Islet of Langerhans (tissue), 1 donor: ENCODE measurements at regions not wholly inside any gene's neighbourhood (a gene's known extent, or its start where the extent isn't known, plus 50 kb on each side); places are given as distances from the start of the nearest gene placed in this dataset.

Source experiments
- FAIRE-seq: peaks from one replicate; lab custom pipeline; 2011; peaks lifted over from hg19 to GRCh38; lab: Jason Lieb, UNC

DNA sequence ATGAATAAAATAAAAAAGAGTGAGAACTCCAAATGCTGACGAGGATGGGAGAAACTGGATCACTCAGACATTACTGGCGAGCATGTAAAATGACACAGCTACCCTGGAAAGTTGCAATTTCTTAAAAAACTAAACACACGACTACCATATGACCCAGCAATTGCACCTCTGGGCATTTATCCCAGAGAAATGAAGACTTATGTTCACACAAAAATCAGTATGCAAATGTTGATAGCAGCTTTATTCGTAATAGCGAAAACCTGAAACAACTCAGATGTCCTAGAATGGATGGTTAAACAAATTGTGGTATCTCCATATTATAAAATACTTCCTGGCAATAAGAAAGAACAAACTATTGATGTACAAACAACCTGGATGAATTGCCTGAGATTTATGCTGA lies 357.2 kb upstream of the ASIC2 start:
- FAIRE-seq, result no peak

DNA sequence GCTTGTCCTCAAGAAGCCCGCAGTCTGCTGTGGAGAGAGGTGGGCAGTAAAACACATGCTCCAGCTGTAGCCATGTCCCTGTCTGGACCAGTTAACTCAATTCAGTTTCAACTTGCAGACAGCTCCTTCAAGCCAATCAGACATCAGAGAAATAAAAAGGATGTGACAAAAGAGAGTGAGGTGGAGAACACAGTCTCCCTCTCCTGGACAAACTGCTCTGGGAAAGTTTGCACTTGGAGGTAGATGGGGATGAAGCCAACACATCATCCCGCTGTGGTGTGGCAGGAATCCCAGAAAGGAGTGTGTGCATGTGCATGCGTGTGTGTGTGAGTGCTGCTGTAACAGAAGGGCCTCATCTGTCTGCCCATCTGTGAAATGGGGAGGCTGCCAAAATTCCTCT lies 358.6 kb upstream of the ASIC2 start:
- no peak for FAIRE-seq

DNA sequence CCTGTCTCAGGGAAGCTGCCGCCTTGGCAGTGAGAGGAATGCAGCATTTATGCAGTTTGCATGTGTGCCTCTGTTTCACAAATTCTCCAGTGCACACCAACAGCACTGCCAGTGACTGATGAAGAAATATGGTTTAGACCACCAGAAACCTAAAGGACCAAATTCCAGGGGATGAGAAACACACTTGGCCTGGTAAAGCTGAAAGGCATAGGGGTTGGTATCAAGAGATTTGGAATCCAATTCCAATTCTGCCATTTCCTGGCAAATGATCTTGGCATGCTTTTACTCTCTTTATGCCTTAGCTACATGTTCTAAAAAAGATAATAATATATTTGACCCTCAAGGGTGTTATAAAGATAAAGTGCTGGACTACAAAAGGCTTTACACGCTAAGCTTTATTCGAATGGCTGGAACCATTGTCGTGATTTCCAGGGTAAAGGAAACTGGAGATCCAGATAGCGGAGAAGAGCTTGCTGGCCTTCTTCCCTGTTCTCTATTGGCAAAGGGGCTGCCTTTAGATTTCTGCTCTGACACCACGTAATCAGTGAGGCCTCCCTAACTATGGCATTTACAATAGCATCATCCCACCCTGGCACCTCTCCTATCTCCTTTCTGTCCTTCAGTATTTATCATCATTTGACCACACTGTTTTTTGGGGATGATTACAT lies 359.8 kb upstream of the ASIC2 start:
- no peak for FAIRE-seq

GRCh38 chr17:33653399-33653788 lies 360.3 kb upstream of the ASIC2 start:
- no peak for FAIRE-seq

- no peak for FAIRE-seq
These were observed 364.1 kb upstream of the ASIC2 start for GRCh38 chr17:33657181-33657580.

DNA sequence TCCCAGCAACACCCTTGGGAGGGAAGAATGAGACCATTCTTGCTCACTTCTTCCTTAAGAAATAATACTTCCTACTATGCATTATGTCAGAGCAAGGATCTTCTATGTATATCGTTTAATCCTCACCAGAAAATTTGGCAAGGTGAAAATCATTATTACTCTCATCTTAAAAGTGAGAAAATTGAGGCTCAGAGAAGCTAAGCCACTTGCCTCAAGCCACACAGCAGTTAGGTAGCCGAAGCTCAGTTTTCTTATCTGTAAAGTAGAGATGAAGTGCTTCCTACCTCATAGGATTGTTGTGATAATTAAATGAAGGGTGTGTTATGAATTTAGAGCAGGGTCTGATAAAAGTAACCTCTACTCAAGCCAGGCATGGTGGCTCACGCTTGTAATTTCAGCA lies 368.9 kb upstream of the ASIC2 start:
- no peak for FAIRE-seq

DNA sequence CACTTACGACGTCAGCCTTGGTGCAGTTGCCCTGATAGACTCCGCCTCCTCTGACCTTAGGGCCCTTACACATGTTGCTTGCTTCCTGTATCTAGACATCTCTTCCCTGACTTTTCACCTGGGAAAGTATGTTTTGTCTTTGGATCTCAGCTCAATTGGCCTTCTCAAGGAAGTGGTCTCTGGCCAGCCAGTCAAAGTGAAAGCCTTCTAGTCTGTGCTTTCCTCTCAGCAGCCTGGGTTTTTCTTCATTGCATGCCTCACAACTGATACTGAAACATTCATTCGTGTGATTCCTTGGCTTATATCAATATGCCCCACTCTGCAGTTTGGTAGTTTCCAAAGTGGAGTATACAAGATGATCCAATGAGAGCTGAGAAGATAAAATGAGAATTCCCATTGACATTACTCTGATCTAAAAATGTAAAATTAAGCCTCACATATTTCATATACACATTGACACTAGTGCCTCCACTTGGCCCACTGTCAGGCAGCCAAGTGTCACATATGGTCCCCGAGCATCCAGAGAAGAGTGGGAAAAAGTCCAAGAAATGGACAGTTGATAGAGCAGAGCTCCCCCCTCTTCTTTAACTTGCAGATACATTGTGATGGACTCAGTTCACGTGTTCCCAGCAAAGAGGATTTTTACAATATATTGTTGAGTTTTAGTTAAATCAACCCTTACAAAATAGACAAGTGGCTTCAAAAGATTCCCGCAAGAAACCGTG lies 371.2 kb upstream of the ASIC2 start:
- no peak for FAIRE-seq

DNA sequence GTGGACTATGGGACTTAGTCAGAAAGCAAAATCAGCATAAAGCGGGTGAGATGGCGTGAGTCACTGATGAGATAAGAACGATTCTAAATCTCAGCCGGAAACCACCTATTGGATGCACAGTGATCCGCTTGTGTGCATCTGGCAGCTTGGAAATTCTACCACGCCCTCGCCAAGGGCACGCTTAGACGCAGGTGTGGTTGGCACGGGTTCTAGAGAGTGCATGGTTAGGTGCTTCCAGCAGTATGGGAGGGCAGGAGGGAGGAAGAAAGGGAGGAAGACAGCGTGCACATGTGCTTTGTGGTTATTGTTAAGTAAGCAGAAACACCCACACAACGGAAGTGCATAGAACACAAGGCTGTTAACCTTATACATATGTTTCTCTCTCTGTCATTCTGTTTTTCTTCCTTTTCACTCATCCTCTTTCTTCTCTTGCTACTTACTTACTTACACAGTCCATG lies 374.0 kb upstream of the ASIC2 start:
- FAIRE-seq, result no peak

GRCh38 chr17:33667671-33668070 lies 374.6 kb upstream of the ASIC2 start:
- no peak for FAIRE-seq

GRCh38 chr17:33668516-33668915 lies 375.4 kb upstream of the ASIC2 start:
- no peak for FAIRE-seq

DNA sequence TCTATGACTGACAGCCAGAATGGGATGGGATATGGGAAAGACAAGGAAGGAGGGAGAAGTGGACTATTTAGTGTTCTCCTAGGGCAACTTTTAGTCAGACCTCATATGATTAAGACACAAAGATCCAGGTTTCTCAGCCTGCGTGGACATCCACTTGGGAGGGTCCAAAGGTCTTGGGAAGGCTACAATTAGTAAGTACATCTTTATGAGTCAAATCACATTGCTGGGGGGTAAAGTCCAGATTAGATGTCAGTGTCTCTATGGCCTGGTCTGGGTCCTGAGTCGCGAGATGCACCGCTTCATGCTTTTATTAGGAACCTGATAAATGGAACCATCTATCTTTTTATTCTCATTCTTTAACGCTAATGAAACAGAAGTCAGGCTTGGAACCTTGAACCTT lies 378.4 kb upstream of the ASIC2 start:
- FAIRE-seq, result no peak

- FAIRE-seq, result peak; percentile 61
These were observed 381.6 kb upstream of the ASIC2 start for GRCh38 chr17:33674685-33675084.

DNA sequence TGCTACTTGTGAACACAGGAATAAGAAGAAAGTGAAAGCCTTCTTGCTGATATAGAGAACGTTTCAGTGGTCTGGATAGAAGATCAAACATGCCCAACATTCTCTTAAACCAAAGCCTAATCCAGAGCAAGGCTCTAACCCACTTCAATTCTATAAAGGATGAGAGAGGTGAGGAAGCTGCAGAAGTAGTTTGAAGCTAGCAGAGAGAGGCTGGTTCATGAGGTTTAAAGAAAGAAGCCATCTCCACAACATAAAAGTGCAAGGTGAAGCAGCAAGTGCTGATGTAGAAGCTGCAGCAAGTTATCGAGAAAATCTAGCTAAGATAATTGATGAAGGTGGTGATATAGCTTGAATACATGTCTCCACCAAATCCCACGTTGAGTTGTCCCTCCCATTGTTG lies 383.3 kb upstream of the ASIC2 start:
- FAIRE-seq, result no peak

GRCh38 chr17:33679595-33679994 lies 386.5 kb upstream of the ASIC2 start:
- no peak for FAIRE-seq

GRCh38 chr17:33680472-33680871 lies 387.4 kb upstream of the ASIC2 start:
- no peak for FAIRE-seq

GRCh38 chr17:33682599-33682998 lies 389.5 kb upstream of the ASIC2 start:
- FAIRE-seq, result no peak

GRCh38 chr17:33684735-33685134 lies 391.6 kb upstream of the ASIC2 start:
- no peak for FAIRE-seq

DNA sequence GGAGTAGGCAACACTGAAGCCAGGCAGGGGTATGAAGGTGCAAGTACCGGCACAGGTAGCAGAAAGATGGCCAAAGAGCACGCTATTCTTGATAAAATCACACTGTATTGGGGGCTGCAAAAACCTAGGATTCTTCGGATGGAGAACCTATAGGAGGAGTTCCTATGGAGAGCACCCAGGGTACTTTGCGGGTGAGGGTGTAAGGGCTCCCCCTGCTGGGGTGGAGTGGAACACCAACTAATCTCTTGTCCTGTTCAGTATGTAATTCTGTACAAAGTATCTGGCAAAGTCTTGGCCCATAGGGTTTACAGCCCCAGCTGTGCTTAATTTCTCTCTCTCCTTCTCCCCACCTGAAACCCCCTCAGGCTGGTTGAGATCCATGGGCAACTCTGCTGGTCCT lies 393.1 kb upstream of the ASIC2 start:
- FAIRE-seq, result no peak

DNA sequence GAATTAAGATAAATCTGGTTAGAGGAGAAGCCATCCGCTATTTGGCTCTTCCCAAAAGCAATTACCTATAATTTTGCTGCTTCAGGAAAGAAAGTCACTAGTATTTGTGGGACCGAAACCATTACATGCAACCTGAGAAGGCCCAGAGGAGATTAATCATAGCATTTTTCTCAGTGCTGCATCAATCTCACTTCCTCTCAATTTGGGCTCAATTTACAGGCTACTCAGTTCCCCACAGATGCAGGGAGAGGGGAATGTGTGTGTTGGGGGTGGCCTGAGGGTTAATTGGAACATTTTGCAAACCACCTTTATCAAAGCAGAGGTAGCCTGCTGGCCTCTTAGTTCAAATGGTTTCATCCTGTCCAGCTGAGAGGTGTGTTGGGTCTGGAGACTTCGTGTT lies 394.7 kb upstream of the ASIC2 start:
- FAIRE-seq, result no peak

DNA sequence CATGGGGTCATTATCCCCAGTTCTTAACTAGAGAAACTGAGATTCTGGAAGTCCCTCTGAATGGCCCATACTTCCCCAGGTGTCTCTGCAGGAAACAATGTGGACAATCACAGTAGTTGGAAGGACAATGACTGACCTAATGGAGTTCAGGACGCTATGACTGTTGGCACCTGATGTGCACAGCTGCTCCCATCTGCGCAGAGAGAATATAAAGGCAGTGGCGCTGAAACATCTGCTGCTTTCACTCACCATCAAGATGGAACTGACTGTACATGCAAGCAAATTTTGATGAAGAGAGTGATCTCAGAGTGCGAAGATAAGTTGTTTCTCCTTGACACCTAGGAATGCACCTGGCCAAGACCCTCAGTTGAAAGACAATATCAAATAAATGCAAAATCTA lies 395.7 kb upstream of the ASIC2 start:
- no peak for FAIRE-seq

DNA sequence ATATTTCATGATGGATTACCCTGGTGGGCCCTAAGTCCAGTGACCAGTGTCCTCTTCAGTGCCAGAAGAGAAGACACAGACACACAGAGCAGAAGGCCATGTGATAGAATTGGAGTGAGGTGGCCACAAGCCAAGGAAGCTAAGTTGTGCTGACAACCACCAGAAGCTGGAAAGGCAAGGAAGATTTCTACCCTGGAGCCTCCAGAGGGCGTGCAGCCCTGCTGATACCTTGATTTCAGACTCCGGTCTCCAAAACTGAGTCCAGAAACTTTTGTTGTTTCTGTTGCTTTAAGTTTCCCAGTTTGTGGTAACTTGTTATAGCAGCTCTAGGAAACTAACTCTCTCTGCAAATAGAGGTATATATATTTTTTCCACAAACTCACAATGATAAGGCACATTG lies 396.6 kb upstream of the ASIC2 start:
- FAIRE-seq, result no peak

GRCh38 chr17:33695431-33695830 lies 402.3 kb upstream of the ASIC2 start:
- no peak for FAIRE-seq

DNA sequence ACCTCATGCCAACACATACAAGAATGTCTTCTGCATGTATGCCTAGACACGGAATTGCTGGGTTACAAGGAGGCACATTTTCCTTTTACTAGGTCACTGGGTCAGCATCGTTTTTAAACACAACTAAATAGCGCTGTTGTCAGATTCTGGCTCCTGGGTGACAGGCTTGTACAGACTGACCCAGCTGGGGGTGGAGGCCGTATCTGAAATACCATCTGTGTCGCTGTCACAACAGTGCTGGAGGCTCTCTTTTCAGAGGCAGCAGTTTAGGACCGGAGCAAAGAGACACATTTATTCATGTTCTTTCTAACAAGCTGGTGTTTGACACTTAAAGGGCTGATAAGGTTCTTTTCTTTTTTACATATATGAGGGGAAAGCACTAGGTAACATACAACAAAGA lies 403.0 kb upstream of the ASIC2 start:
- no peak for FAIRE-seq

GRCh38 chr17:33697557-33697956 lies 404.5 kb upstream of the ASIC2 start:
- FAIRE-seq, result no peak
